ENCODE measurements at regions not wholly inside any gene's neighbourhood (a gene's known extent, or its start where the extent isn't known, plus 50 kb on each side); places are given as distances from the start of the nearest gene placed in this dataset.

DNA sequence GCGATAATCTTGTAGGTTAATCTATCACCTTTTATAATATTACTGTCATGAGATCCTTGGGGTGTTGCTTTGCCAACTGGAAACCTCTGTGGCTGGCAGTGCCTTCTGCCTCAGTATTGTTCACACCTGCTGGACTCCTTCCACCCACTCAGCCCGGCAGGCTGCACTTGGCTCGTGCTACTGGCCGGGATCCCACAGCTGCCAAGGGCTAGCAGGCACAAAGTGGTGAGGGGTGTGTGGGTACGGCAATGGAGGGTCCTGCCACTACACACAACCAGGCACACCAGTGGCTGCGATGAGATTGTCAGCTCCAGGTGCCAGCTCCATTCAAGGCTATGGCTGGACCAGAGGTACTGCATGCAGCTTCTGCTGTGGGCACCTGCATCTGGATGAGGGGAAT is 191.2 kb upstream of the LYPLAL1 start:
- Histone ChIP-seq H3K4me1 (ENCODE audit: control insufficient read depth, extremely low read depth, insufficient read depth, low read length) (no peaks in the 10 kb centered on the region), H3K36me3 (ENCODE audit: control insufficient read depth, insufficient read depth, low read length) (no peaks in the 10 kb centered on the region), H2AFZ (ENCODE audit: low read length) (no peak overlapping the region), H3K27me3 (ENCODE audit: control insufficient read depth, insufficient read depth, low read length) (no peaks in the 10 kb centered on the region), H3K27ac (ENCODE audit: insufficient read depth, low read length) (no peak overlapping the region), H3K79me2 (ENCODE audit: control insufficient read depth, insufficient read depth, low read length) (no peaks in the 10 kb centered on the region), H3K9ac (ENCODE audit: insufficient read depth, low read length) (no peak overlapping the region), H4K20me1 (ENCODE audit: control insufficient read depth, extremely low read depth, insufficient read depth, low read length) (no peaks in the 10 kb centered on the region), H3K4me3 (replicated peaks in 1 of 4; ENCODE audit: control extremely low read depth in 1 of 4, insufficient read depth in 1 of 4, low read depth in 3 of 4, low read length in 4 of 4) (no peak overlapping the region), H3K4me2 (ENCODE audit: extremely low read depth, insufficient read depth, low read length) (no peak overlapping the region), H3K9me3 (ENCODE audit: control insufficient read depth, insufficient read depth, low read depth, low read length) (no peaks in the 10 kb centered on the region)
- no peak for TF ChIP-seq EZH2 (IDR thresholded peaks at IDR 0.05; ENCODE audit: low read length, missing control alignments)
- TF ChIP-seq, protein P1, sequence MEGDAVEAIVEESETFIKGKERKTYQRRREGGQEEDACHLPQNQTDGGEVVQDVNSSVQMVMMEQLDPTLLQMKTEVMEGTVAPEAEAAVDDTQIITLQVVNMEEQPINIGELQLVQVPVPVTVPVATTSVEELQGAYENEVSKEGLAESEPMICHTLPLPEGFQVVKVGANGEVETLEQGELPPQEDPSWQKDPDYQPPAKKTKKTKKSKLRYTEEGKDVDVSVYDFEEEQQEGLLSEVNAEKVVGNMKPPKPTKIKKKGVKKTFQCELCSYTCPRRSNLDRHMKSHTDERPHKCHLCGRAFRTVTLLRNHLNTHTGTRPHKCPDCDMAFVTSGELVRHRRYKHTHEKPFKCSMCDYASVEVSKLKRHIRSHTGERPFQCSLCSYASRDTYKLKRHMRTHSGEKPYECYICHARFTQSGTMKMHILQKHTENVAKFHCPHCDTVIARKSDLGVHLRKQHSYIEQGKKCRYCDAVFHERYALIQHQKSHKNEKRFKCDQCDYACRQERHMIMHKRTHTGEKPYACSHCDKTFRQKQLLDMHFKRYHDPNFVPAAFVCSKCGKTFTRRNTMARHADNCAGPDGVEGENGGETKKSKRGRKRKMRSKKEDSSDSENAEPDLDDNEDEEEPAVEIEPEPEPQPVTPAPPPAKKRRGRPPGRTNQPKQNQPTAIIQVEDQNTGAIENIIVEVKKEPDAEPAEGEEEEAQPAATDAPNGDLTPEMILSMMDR (conservative IDR thresholded peaks at IDR 0.05 in 1 of 2, IDR thresholded peaks at IDR 0.05 in 1 of 2; ENCODE audit: low read depth in 1 of 2, low read length in 2 of 2) = no peak
- no peak for DNase-seq (ENCODE audit: low read depth in 2 of 2)

DNA sequence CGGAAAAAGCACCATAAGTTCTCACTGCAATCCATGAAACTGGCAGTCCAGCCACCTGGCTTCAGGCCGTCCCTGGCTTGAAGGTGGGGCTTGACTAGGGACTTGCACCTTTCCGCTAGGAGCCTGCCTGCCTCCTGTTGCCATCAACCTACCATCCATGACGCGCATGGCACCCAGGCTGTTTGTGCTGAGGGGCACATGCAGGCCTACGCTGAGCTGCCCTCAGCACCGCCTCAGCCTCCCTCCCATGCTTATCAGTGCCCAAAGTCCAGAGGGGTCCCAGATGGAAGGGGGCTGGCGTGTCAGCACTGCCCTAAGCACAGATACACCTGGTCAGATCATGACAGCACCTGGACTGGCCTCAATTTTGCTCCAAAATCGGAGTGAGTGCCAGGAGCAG is 190.2 kb upstream of the LYPLAL1 start:
- Histone ChIP-seq H3K79me2 (ENCODE audit: control insufficient read depth, insufficient read depth, low read length) (no peaks in the 10 kb centered on the region), H3K4me1 (ENCODE audit: control insufficient read depth, extremely low read depth, insufficient read depth, low read length) (no peaks in the 10 kb centered on the region), H3K9me3 (ENCODE audit: control insufficient read depth, insufficient read depth, low read depth, low read length) (no peaks in the 10 kb centered on the region), H4K20me1 (ENCODE audit: control insufficient read depth, extremely low read depth, insufficient read depth, low read length) (no peaks in the 10 kb centered on the region), H3K27ac (ENCODE audit: insufficient read depth, low read length) (no peak overlapping the region), H2AFZ (ENCODE audit: low read length) (no peak overlapping the region), H3K4me2 (ENCODE audit: extremely low read depth, insufficient read depth, low read length) (no peak overlapping the region), H3K36me3 (ENCODE audit: control insufficient read depth, insufficient read depth, low read length) (no peaks in the 10 kb centered on the region), H3K27me3 (ENCODE audit: control insufficient read depth, insufficient read depth, low read length) (no peaks in the 10 kb centered on the region), H3K9ac (ENCODE audit: insufficient read depth, low read length) (no peak overlapping the region), H3K4me3 (replicated peaks in 1 of 4; ENCODE audit: control extremely low read depth in 1 of 4, insufficient read depth in 1 of 4, low read depth in 3 of 4, low read length in 4 of 4) (no peak overlapping the region)
- no peak for DNase-seq (ENCODE audit: low read depth in 2 of 2)
- TF ChIP-seq, protein P1 (conservative IDR thresholded peaks at IDR 0.05 in 1 of 2, IDR thresholded peaks at IDR 0.05 in 1 of 2; ENCODE audit: low read depth in 1 of 2, low read length in 2 of 2) = no peak
- no peak for TF ChIP-seq EZH2 (IDR thresholded peaks at IDR 0.05; ENCODE audit: low read length, missing control alignments)

DNA sequence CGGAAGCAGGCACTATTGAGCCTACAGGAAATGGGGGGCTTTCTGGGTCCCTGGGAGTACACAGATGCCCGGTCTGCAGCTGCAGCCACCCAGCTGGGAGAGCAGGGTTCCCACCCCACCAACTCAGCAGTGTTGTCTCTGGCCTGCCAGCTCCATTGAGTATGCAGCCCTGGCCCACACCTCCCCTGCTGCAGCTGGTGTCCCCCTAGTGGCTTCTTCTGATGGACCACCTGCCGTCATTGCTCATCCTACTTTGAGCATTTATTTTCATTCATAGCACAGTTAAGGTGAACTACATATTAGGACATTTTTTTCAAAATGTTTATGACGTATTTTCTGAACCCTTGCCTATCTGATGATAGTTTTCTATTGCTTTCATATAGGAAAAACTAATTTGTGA is 189.8 kb upstream of the LYPLAL1 start:
- H3K9ac ChIP-seq (ENCODE audit: insufficient read depth, low read length) = no peak overlapping the region
- no peaks in the 10 kb centered on the region for H3K4me1 ChIP-seq (ENCODE audit: control insufficient read depth, extremely low read depth, insufficient read depth, low read length)
- no peak overlapping the region for H2AFZ ChIP-seq (ENCODE audit: low read length)
- H3K27ac ChIP-seq (ENCODE audit: insufficient read depth, low read length) = no peak overlapping the region
- no peak overlapping the region for H3K4me3 ChIP-seq (replicated peaks in 1 of 4; ENCODE audit: control extremely low read depth in 1 of 4, insufficient read depth in 1 of 4, low read depth in 3 of 4, low read length in 4 of 4)
- no peaks in the 10 kb centered on the region for H3K36me3 ChIP-seq (ENCODE audit: control insufficient read depth, insufficient read depth, low read length)
- H3K27me3 ChIP-seq (ENCODE audit: control insufficient read depth, insufficient read depth, low read length) = no peaks in the 10 kb centered on the region
- H3K79me2 ChIP-seq (ENCODE audit: control insufficient read depth, insufficient read depth, low read length) = no peaks in the 10 kb centered on the region
- DNase-seq (ENCODE audit: low read depth in 2 of 2) = no peak
- no peaks in the 10 kb centered on the region for H4K20me1 ChIP-seq (ENCODE audit: control insufficient read depth, extremely low read depth, insufficient read depth, low read length)
- no peak overlapping the region for H3K4me2 ChIP-seq (ENCODE audit: extremely low read depth, insufficient read depth, low read length)
- TF ChIP-seq EZH2 (IDR thresholded peaks at IDR 0.05; ENCODE audit: low read length, missing control alignments) = no peak
- TF ChIP-seq, protein P1 (conservative IDR thresholded peaks at IDR 0.05 in 1 of 2, IDR thresholded peaks at IDR 0.05 in 1 of 2; ENCODE audit: low read depth in 1 of 2, low read length in 2 of 2) = peak; percentile 6 to 21
- no peaks in the 10 kb centered on the region for H3K9me3 ChIP-seq (ENCODE audit: control insufficient read depth, insufficient read depth, low read depth, low read length)
